ENCODE measurements at regions not wholly inside any gene's neighbourhood (a gene's known extent, or its start where the extent isn't known, plus 50 kb on each side); places are given as distances from the start of the nearest gene placed in this dataset.

GRCh38 chr7:49158321-49158720 is 234.0 kb downstream of the CDC14C start:
- TF ChIP-seq CTCF (IDR thresholded peaks at IDR 0.05): no peak
- TF ChIP-seq POLR2A (IDR thresholded peaks at IDR 0.05): no peak
